GM21367 (cell line): ENCODE measurements at regions not wholly inside any gene's neighbourhood (a gene's known extent, or its start where the extent isn't known, plus 50 kb on each side); places are given as distances from the start of the nearest gene placed in this dataset.

Experiments used
- ATAC-seq: cut with Tn5 transposase; IDR thresholded peaks from one replicate; pipeline ENCODE4 v1.9.1; 2021; ENCODE audit not compliant: unreplicated experiment

DNA sequence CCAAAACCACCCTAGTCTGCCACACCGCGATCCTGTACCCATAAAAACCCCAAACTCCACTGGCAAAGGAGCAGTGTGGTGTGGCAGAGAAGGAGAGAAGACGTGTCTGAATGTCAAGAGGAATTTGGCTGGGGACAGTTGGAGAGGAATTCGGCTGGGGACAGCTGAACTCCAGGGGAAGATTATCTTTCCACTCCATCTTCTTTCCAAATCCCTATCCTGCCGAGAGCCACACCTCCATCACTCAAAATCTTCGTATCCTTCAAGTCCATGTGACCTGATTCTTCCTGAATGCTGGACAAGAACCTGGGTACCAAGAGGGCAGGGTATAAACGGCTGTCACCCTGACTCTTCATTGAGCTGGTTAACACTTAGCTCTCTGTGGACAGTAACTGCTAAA is 448.1 kb downstream of the ARHGEF28 start:
- ATAC-seq: no peak

DNA sequence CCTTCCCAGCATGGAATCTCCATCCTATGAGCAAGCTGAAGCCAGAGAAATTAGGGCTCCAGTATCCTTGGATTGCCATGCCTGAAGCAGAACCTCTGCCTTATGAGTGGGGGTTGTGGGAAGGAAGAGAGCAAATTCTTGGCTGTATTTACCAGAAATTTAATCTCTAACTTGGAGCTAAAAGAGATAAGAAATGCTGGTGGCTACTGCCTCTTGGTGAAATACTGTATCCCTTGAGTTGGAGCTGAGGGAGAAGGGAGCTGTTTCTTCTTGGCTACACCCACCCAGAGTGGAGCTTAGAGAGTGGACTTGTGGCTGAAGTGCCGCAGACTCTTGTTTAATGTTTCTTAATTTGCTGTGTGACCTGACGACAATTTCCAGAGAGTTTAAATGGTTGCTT is 447.3 kb downstream of the ARHGEF28 start:
- no peak for ATAC-seq

DNA sequence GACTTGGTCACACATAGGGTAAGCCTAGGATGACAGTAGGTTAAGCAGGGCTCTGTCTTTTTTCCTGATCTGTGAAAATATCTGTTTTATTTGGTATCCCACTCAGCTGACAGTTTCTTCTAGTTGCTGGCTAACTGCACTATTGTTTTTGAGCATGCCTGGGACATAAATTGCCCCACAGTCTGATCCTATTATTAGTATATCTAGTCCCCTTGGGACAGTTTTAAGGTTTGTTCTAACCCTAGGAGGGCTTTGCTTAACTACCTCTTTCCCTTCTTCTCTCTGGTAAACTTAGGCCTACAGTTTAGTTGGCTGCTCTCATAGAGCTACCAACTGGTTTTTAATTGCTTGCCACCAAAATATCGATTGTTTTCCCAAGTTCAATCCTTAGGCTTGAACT is 446.6 kb downstream of the ARHGEF28 start:
- ATAC-seq: no peak

DNA sequence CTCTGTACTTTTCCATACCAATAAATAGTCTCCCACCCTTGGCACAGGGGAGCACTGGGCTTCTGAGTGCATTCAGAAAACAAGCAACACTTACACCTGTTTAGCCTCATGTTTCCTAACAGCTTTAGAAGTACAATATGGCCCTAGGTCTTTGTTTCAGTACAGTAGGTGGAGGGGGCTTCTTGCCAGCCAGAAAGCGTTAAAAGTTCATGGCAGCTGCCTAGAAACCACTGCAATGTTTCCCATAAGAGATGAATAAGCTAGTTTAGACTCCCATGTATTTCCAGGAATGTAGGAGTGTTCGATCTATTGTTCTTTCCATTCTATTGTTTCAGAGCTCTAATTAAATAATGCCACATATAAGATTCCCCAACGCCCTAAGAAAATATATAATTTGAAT is 444.8 kb downstream of the ARHGEF28 start:
- no peak for ATAC-seq

DNA sequence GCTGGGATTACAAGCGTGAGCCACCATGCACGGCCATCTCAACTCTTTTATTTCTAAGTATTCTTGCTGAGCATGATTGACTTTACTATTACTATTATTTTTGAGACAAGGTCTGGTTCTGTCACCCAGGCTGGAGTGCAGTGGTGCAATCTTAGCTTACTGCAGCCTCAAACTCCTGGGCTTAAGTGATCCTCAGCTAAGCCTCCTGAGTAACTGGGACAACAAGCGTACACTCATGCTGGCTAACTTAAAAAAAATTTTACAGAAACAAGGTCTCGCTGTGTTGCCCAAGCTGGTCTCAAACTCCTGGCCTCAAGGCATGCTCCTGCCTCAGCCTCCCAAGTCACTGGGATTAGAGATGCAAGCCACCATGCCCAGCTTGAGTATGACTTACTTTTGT is 443.7 kb downstream of the ARHGEF28 start:
- ATAC-seq: no peak

DNA sequence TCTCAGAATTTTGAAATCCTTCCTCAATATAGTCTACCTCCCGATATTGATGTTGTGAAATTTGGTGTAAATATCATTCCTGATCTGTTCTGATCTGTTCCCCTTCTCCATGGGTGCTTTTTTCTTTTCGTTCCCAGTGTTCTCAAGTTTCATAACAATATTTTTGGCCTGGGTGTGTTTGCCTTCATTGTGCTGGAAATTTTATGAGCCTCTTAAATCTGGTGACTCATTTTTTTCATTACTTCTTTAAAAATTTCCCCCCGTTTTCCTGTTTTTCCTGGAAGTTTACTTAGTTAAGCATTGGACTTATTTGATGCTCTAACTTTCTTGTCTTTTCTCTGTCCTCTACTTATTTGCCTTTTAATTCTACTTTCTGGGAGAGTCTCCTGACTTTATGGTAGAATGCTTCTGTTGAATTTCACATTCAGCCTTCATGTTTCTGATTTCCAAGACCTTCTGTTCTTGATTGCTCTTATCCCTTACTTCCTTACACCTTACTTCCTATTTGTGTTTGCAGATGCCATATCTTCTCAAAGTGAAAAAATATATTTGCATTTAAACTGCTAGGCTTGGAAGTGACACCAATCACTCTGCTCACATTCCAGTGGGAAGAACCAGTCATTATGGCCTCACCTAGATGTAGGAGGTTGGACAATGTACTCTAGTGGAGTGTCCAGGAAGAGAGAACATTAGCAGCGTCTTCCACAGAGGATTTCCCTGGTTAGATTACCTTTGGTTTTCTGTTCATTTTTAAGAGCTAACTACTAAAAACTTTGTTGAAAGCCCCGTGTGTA is 441.9 kb downstream of the ARHGEF28 start:
- no peak for ATAC-seq

DNA sequence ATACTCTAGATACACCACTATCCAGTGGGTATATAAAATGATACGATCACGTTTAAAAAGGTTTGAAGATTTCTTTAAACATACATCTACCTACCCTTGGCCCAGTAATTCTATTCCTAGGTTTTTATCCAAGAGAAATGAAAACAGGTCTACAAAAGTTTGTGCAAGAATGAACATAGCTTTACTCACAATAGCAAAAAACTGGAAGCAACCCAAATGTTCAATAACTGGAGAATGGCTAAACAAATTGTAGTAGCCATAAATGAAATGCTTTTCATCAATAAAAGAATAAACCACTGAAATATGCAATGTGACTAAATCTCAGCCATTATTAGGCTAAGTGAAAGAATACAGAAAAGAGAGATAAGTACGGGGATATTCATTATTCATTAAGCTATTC is 438.9 kb downstream of the ARHGEF28 start:
- no peak for ATAC-seq

DNA sequence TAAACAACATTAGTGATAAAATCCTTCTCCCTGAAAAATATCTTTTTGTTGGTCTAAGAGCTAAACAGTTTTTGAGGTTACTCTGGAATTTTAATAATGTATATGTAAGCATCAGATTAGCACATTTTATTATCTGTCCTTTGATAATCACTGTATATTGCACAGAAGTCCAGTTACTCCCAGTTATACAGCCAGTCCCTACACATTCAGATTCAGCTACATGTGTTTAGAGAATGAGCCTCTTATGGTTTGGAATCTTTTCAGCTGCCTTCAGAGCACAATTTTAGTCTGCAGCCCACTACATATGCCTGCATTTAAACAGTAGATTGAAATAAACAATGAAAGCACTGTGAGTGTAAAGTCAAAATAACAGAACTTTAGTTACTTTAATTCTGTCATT is 438.2 kb downstream of the ARHGEF28 start:
- no peak for ATAC-seq

DNA sequence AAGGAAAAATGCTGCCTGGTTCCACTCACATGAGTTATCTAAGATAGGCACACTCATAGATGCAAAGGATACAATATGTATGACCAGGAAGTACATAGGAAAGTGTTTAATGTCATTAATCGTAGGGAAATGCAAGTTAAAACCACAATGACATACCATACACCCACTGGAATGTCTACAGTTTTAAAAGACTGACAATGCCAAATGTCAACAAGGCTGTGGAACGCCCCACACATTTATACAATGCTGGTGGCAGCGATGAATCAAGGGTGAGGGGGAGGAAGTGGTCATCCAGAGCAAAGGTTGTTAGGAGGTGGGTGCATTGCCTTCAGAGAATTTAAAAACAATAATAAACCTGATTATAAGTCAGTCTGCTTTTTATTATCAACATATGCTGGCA is 437.8 kb downstream of the ARHGEF28 start:
- ATAC-seq: no peak

DNA sequence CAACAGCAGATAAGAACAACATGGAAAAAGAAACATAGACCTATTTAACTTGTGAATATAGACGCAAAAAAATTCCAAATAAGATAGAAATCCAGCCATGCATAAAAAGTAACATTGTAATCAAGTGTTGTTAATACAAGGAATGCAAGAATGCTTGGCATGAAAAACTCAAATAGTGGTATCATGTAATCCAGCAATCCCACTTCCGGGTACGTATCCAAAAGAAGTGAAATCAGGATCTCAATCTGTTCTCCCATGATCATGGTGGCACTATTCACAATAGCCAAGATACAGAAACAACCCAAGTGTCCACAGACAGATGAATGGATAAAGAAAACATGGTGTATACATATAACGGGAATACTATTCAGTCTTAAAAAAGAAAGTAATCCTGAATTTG is 437.4 kb downstream of the ARHGEF28 start:
- no peak for ATAC-seq

DNA sequence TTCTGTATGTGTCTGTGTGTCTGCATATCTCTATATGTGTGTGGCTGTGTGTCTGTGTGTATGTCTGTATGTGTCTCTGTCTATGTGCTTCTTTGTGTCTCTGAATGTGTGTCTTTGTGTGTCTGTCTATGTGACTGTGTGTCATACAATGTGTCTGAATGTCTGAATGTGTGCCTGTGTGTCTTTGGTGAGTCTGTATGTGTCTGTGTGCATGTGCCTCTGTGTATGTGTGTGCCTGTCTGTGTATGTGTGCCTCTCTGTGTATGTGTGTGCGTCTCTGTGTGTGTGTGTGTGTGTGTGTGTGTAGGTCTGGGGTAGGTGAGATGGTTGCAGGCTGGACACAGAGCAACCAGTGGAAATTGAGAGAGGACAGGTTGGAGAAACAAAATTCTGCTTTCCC is 435.3 kb downstream of the ARHGEF28 start:
- ATAC-seq: no peak

DNA sequence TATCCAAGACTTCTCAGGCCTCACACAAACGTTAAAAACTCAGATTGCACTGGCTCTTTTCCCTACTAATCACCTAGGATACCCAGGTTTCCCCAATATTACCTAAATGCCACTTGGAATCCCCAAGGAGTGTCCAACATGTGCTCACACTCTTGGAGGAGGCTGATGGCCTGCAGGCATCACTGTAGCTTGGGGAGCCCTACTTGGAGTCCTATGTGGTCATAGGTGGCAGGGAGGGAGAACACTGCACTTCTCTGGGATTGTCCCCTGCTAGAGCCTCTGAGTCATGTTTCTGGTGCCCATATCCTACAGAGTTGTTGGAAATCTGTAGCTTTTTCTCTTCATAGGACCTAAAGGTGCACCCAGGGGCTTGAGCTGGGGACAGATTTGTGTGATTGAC is 433.7 kb downstream of the ARHGEF28 start:
- ATAC-seq: no peak

DNA sequence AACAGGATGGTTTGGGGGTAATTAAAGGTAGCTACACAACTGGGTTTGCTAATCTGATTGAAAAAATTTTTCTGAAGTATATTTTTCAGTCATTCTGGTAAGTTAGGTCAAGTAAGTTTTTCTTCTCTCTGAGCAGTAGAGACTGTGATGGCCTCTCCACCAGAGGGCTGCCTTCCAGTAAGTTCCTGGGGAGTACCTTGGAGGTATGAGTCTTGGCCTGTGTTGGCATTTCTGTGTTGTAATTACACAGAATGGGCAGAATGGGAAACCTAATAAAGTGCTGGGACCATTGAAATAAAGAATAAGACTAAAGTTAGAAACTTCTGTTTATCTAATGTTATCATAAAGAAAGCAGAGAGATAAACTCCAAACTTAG is 430.8 kb downstream of the ARHGEF28 start:
- ATAC-seq: no peak

DNA sequence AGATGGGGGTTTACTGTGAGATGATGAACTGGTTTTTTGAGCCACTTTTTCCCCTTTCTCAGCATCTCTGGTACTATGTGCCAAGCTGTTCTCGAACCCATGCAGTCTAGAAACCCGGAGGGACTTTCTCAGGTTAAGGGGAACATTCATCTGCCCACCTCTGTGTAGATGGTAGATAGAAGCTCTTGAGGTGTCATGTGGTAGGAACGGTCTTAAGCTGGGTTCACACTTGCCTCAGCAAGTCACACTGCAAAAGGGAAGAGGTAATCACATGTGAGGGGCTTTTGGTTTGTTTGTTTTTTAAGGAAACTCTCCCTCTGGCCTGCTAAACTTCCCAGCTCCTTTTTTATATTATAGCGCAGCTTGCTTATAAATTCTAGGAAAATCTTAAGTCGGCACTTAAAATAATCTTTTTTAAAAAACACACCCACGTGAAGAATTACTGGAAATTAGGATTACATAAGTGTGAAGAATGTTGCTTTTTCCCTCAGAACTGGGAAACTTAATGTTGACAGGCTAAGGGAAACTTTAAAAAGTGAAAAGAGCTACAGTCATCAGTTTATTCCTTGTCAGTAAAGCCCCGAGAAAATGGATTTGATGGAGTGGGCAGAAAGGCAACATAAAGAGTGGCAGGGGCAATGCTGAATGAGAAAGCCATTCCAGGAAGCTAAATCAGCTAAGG is 430.3 kb downstream of the ARHGEF28 start:
- no peak for ATAC-seq

DNA sequence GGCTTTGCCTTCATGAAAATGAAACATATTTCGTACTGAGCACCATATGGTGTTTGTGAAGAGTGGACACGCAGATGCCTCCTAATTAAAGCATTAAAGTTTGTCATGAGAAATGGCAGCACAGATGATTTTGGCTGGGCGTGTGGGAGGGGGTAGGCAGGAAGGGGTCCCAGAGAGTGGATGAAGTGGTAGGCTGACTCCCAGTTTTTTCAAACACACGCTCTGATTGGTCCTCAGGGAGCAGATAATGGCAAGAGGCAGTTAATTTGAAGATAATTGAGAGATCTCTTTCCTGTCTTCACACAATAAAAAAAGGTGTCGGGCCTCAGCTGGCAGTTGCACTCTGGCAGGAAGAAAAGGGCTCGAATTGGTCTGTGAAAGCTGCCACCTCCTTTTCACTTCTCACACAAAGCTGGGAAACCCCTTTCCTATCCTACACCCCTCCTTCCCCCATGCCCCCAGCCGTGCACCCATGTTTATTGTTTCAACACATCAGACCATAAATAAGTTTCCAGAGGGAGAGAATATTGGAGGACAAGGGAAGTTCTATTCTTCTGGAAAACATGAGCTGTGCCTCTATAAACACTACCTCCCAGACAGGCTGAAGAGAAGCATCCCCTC is 429.6 kb downstream of the ARHGEF28 start:
- ATAC-seq: no peak

DNA sequence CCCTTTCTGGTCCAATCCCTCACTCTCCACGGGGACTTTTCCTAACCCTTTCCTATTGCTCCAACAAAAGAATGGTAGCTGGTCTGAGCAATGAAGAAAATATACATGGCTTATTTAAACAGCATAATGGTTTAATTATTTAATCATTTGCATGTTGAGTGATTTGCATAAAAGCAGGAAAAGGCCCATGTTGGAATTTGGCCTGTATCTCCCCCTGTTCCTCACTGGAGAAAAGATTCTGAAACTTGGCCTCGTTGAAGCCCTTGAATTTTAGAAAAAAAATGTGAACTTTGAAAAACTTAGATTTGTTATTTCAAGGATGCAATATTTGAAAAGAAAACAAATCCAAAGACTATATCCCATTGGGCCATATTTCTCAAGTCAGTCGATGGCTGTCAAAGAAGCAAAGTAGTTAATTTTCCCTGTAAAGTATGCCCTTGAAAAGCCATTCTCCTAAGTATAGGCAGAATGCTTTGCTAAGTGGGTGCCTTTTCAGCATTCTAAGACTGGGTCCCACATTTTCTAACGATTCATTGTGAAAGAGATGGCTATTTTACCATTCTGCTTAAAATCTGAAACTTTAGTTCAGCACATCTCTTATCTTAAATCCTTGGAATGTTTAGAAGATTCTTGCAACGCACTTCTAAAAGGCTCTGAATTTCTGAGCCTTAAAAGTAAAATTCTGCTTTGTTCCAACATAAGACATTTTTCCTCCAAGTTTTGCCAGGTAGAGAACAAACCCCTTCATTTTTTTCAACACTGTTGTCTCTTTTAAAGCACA is 428.8 kb downstream of the ARHGEF28 start:
- ATAC-seq: no peak

DNA sequence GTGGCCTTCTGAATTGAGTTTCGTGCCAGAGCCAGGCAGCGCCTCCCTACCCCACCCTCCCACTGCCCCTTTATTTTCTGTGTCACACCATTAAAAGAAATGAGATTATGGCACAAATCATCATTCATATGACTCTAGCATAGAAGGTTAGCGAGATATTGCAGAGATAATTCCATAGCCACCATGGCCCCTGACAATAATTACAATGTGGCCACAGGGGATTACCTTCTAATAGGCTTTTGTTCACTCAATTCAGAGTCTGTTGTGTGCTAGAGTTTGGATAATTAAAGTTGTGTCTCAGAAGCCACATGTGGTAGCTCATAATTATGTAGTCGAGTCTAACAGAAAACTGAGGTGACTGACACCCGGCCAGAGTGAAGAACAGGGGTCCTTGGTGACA is 428.1 kb downstream of the ARHGEF28 start:
- ATAC-seq: no peak

DNA sequence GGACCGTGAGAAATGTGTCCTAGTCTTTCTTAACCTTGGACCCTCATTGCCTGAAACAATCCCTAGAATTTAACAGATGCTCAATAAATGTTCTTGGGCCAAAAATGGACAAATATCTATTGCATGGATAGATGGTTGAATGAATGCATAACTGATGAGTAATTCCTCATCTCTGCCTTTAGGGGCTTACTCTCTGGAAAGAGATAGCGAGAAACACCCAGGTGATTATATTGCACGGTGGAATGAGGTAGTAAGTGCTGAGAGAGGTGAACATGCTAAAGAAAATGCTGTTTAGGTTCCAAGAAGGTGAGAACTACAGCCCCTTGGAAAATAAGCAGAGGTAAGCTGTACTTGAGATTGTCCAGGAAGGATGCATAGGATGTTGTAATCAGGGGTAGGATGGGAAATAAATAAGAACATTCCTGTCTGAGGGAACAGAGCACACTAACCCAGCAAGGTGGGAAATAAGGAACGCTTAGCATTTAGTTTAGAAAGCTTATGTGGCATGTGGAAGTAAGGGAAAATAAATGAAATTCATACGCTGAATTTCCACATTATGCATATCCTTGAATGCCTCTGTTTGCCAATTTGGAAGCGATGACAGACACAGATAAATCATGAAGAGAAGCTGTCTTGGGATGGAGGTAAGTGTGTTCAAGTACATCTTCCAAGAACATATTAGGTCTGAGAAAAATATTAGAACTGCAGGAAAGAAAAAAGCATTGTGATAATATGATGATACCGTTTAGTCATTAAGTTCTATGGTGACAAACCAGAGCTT is 426.6 kb downstream of the ARHGEF28 start:
- ATAC-seq: no peak

DNA sequence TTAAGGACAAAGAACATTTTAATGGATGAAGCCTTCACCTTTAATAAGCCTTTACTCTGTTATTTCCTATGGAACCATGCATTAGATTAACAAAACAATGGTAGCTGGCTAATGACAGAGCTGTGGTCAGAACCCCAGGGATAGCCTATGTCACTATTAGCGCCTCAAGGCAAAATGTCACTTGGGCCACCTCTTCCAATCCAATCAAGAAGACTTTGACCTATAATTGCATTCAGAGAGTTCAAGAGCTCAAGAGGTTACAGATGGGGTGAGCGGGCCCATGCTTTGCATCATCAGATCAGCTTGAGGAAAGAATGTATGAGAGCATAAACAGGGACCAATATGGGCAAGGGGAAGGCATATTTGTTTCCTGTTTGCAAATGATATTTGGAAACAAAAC is 425.1 kb downstream of the ARHGEF28 start:
- ATAC-seq: no peak

DNA sequence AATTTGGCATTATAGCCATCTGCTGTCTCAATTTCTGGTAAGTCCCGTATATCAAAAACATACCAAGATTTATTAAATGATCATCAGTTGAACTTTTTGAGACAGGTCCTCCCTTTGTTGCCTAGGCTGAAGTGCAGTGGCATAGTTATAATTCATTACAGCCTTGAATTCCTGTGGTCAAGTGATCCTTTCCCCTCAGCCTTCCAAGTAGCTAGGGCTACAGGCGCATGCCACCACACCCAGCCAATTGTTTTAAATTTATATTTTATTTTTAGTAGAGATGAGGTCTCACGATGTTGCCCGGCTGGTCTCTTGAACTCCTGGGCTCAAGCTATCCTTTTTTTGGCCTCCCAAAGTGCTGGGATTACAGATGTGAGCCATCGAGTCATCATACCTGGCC is 418.9 kb downstream of the ARHGEF28 start:
- no peak for ATAC-seq

DNA sequence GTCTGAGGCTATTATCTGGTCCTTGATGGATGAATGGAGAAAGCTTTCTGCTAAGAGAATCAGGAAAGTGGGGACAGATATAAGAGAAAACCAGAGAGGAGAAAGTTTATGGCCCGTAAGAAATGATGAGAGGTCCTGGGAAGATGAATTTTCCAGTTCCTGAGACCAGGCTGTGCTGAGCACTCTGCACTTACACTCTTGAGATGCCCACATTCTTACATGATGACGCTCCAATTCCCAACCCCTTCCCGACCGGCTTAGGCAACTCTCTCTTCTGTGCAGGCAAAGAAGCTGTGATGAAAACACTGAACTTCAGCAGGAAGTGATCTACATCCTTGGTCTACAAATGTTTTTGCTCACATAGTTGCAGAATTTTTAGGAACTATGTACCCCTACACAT is 417.0 kb downstream of the ARHGEF28 start:
- ATAC-seq: no peak
